Activated CD4-positive, alpha-beta memory T cell treated with anti-CD3 and anti-CD28 coated beads for 36 hours (primary cell): ENCODE measurements at regions not wholly inside any gene's neighbourhood (a gene's known extent, or its start where the extent isn't known, plus 50 kb on each side); places are given as distances from the start of the nearest gene placed in this dataset.

Source experiments
- CTCF ChIA-PET: fragments of 350-600 bp; sonication (Branson Sonifier 250); formaldehyde crosslinking; loops from one replicate; lab custom pipeline; 2021; ENCODE audit warnings: antibody characterized with exemption, inconsistent platforms; lab: Charles Lee
- POLR2A ChIA-PET: fragments of 350-600 bp; sonication (Branson Sonifier 250); formaldehyde crosslinking; loops from one replicate; lab custom pipeline; 2021; ENCODE audit warnings: antibody characterized with exemption; lab: Charles Lee
- DNase-seq: peaks from one replicate; pipeline ENCODE4 v3.0.0-alpha.2; 2020
- H3K27ac Mint-ChIP-seq: one replicate; pipeline ENCODE4 v1.8.0; 2021; ENCODE audit warnings: mixed read lengths
- H3K27me3 Mint-ChIP-seq: one replicate; pipeline ENCODE4 v1.8.0; 2021; ENCODE audit warnings: mixed read lengths
- H3K36me3 Mint-ChIP-seq: one replicate; pipeline ENCODE4 v1.8.0; 2021; ENCODE audit warnings: mixed read lengths
- H3K4me1 Mint-ChIP-seq: one replicate; pipeline ENCODE4 v1.8.0; 2021; ENCODE audit warnings: low read depth, mixed read lengths
- H3K4me3 Mint-ChIP-seq: one replicate; pipeline ENCODE4 v1.8.0; 2021; ENCODE audit warnings: mild to moderate bottlenecking, mixed read lengths
- H3K9me3 Mint-ChIP-seq: one replicate; pipeline ENCODE4 v1.8.0; 2021; ENCODE audit warnings: mixed read lengths
- intact Hi-C: fragments of 100-400 bp; cut with micrococcal nuclease; formaldehyde crosslinking; loops from one replicate; pipeline ENCODE4 v1.15.1; 2023

- peaks cover under 1% of the 10 kb centered on the region for H3K9me3 Mint-ChIP-seq
- DNase-seq, result no peak
- peaks cover 2% of the 10 kb centered on the region for H3K27me3 Mint-ChIP-seq
- no peaks in the 10 kb centered on the region for H3K36me3 Mint-ChIP-seq
- ChIA-PET POLR2A (no interaction called here), CTCF (no interaction called here)
- intact Hi-C loops, result no loop called here
- no peaks in the 10 kb centered on the region for H3K4me1 Mint-ChIP-seq
- H3K27ac Mint-ChIP-seq, result no peak overlapping the region
- no peak overlapping the region for H3K4me3 Mint-ChIP-seq
These were observed 298.0 kb downstream of the C4orf33 start for GRCh38 chr4:129393976-129394375.

- CTCF ChIA-PET, result no interaction called here
- POLR2A ChIA-PET, result no interaction called here
- Mint-ChIP-seq H3K4me1 (no peaks in the 10 kb centered on the region), H3K4me3 (no peak overlapping the region), H3K36me3 (no peaks in the 10 kb centered on the region), H3K9me3 (peaks cover 6% of the 10 kb centered on the region), H3K27ac (no peak overlapping the region), H3K27me3 (peaks cover 2% of the 10 kb centered on the region)
- no peak for DNase-seq
- intact Hi-C loops, result no loop called here
These were observed 298.7 kb downstream of the C4orf33 start for GRCh38 chr4:129394635-129395034.

- H3K4me3 Mint-ChIP-seq, result no peak overlapping the region
- H3K4me1 Mint-ChIP-seq, result no peaks in the 10 kb centered on the region
- ChIA-PET CTCF (interaction anchor here (0.6 kb wide), 1 partner anchor 35 kb away, joined by 3 read pairs; no protein-coding TSS in a partner anchor), POLR2A (no interaction called here)
- H3K36me3 Mint-ChIP-seq, result no peaks in the 10 kb centered on the region
- no peaks in the 10 kb centered on the region for H3K27me3 Mint-ChIP-seq
- no peak overlapping the region for H3K27ac Mint-ChIP-seq
- intact Hi-C loops, result no loop called here
- no peak for DNase-seq
- peaks cover 8% of the 10 kb centered on the region for H3K9me3 Mint-ChIP-seq
These were observed 307.9 kb downstream of the C4orf33 start for GRCh38 chr4:129403848-129404247.

GRCh38 chr4:129410115-129410514 lies 314.2 kb downstream of the C4orf33 start:
- H3K27me3 Mint-ChIP-seq, result no peaks in the 10 kb centered on the region
- DNase-seq, result no peak
- no peaks in the 10 kb centered on the region for H3K36me3 Mint-ChIP-seq
- H3K9me3 Mint-ChIP-seq, result no peaks in the 10 kb centered on the region
- H3K4me1 Mint-ChIP-seq, result no peaks in the 10 kb centered on the region
- ChIA-PET POLR2A (no interaction called here), CTCF (no interaction called here)
- no peak overlapping the region for H3K27ac Mint-ChIP-seq
- H3K4me3 Mint-ChIP-seq, result no peak overlapping the region
- intact Hi-C loops, result no loop called here

GRCh38 chr4:129415004-129415403 lies 319.1 kb downstream of the C4orf33 start:
- H3K36me3 Mint-ChIP-seq, result no peaks in the 10 kb centered on the region
- no peaks in the 10 kb centered on the region for H3K27me3 Mint-ChIP-seq
- intact Hi-C loops, result no loop called here

GRCh38 chr4:129420637-129421036 lies 324.7 kb downstream of the C4orf33 start:
- no peak for DNase-seq
- Mint-ChIP-seq H3K4me1 (no peaks in the 10 kb centered on the region), H3K27ac (no peak overlapping the region), H3K4me3 (no peak overlapping the region), H3K36me3 (no peaks in the 10 kb centered on the region), H3K9me3 (no peaks in the 10 kb centered on the region), H3K27me3 (peaks cover 2% of the 10 kb centered on the region)
- POLR2A ChIA-PET, result no interaction called here
- CTCF ChIA-PET, result no interaction called here
- intact Hi-C loops, result no loop called here

More at GRCh38 chr4:129415004-129415403, 319.1 kb downstream of the C4orf33 start:
- Mint-ChIP-seq H3K9me3 (no peaks in the 10 kb centered on the region), H3K4me1 (no peaks in the 10 kb centered on the region), H3K27ac (no peak overlapping the region), H3K4me3 (no peak overlapping the region)
- DNase-seq, result no peak
- ChIA-PET POLR2A (no interaction called here), CTCF (no interaction called here)

GRCh38 chr4:129422277-129422676 lies 326.3 kb downstream of the C4orf33 start:
- no peak for DNase-seq
- POLR2A ChIA-PET, result no interaction called here
- intact Hi-C loops, result no loop called here
- H3K4me3 Mint-ChIP-seq, result no peak overlapping the region
- H3K4me1 Mint-ChIP-seq, result no peaks in the 10 kb centered on the region
- peaks cover 2% of the 10 kb centered on the region for H3K27me3 Mint-ChIP-seq
- no peaks in the 10 kb centered on the region for H3K36me3 Mint-ChIP-seq
- H3K27ac Mint-ChIP-seq, result no peak overlapping the region
- CTCF ChIA-PET, result no interaction called here
- no peaks in the 10 kb centered on the region for H3K9me3 Mint-ChIP-seq

GRCh38 chr4:129428454-129428853 lies 332.5 kb downstream of the C4orf33 start:
- H3K27ac Mint-ChIP-seq, result no peak overlapping the region
- H3K9me3 Mint-ChIP-seq, result no peaks in the 10 kb centered on the region
- no peaks in the 10 kb centered on the region for H3K36me3 Mint-ChIP-seq
- ChIA-PET CTCF (no interaction called here), POLR2A (no interaction called here)
- DNase-seq, result no peak
- H3K4me1 Mint-ChIP-seq, result no peaks in the 10 kb centered on the region
- no peaks in the 10 kb centered on the region for H3K27me3 Mint-ChIP-seq
- H3K4me3 Mint-ChIP-seq, result no peak overlapping the region
- intact Hi-C loops, result no loop called here

GRCh38 chr4:129429581-129430320 lies 333.8 kb downstream of the C4orf33 start:
- peaks cover 2% of the 10 kb centered on the region for H3K9me3 Mint-ChIP-seq
- CTCF ChIA-PET, result no interaction called here
- H3K27me3 Mint-ChIP-seq, result no peaks in the 10 kb centered on the region
- H3K36me3 Mint-ChIP-seq, result no peaks in the 10 kb centered on the region
- H3K4me3 Mint-ChIP-seq, result no peak overlapping the region
- DNase-seq, result no peak
- POLR2A ChIA-PET, result no interaction called here
- H3K27ac Mint-ChIP-seq, result no peak overlapping the region
- intact Hi-C loops, result no loop called here
- H3K4me1 Mint-ChIP-seq, result no peaks in the 10 kb centered on the region

GRCh38 chr4:129437347-129437746 lies 341.4 kb downstream of the C4orf33 start:
- H3K27me3 Mint-ChIP-seq, result no peaks in the 10 kb centered on the region
- no peak for DNase-seq
- no peaks in the 10 kb centered on the region for H3K36me3 Mint-ChIP-seq
- H3K27ac Mint-ChIP-seq, result no peak overlapping the region
- ChIA-PET CTCF (interaction anchor here (0.7 kb wide), 1 partner anchor 36 kb away, joined by 3 read pairs; no protein-coding TSS in a partner anchor), POLR2A (no interaction called here)
- no peaks in the 10 kb centered on the region for H3K4me1 Mint-ChIP-seq
- peaks cover 2% of the 10 kb centered on the region for H3K9me3 Mint-ChIP-seq
- intact Hi-C loops, result no loop called here
- no peak overlapping the region for H3K4me3 Mint-ChIP-seq

- intact Hi-C loops, result no loop called here
- Mint-ChIP-seq H3K27me3 (no peaks in the 10 kb centered on the region), H3K4me1 (no peaks in the 10 kb centered on the region), H3K27ac (no peak overlapping the region), H3K36me3 (no peaks in the 10 kb centered on the region), H3K9me3 (peaks cover 2% of the 10 kb centered on the region), H3K4me3 (no peak overlapping the region)
- ChIA-PET CTCF (interaction anchor here (0.7 kb wide), 1 partner anchor 35 kb away, joined by 3 read pairs; no protein-coding TSS in a partner anchor), POLR2A (no interaction called here)
- DNase-seq, result no peak
These were observed 342.6 kb downstream of the C4orf33 start for GRCh38 chr4:129438456-129438981.

GRCh38 chr4:129446074-129446473 lies 350.1 kb downstream of the C4orf33 start:
- no peak overlapping the region for H3K27ac Mint-ChIP-seq
- no peaks in the 10 kb centered on the region for H3K9me3 Mint-ChIP-seq
- no peak for DNase-seq
- H3K27me3 Mint-ChIP-seq, result no peaks in the 10 kb centered on the region
- POLR2A ChIA-PET, result no interaction called here
- H3K4me3 Mint-ChIP-seq, result no peak overlapping the region
- CTCF ChIA-PET, result no interaction called here
- no peaks in the 10 kb centered on the region for H3K4me1 Mint-ChIP-seq
- intact Hi-C loops, result no loop called here
- H3K36me3 Mint-ChIP-seq, result no peaks in the 10 kb centered on the region
